Lung (tissue), 11 donors: ENCODE measurements at regions not wholly inside any gene's neighbourhood (a gene's known extent, or its start where the extent isn't known, plus 50 kb on each side); places are given as distances from the start of the nearest gene placed in this dataset.

Source experiments
- ATAC-seq: fragments of 200-7000 bp; cut with Tn5 transposase; one replicate; pipeline ENCODE4 v1.9.1; 2020; ENCODE audit warnings: moderate number of reproducible peaks; ENCODE audit not compliant: insufficient read depth, low FRiP score
- DNase-seq, 3 donors: peaks; one replicate each; pipeline ENCODE4 v3.0.0-alpha.2; 2013 to 2017
- H3K27ac ChIP-seq, 2 donors: one replicate each; pipeline ENCODE4 v1.5.1; 2013; ENCODE audit warnings: mild to moderate bottlenecking in 2 of 2, moderate library complexity in 2 of 2, control low read depth in 1 of 2, inconsistent platforms in 1 of 2, low read depth in 1 of 2, low read length in 1 of 2
- H3K27me3 ChIP-seq, 3 donors: one replicate each; pipeline ENCODE4 v1.5.1; 2013; ENCODE audit warnings: low read length in 2 of 3; ENCODE audit not compliant: control insufficient read depth in 3 of 3, insufficient read depth in 3 of 3
- H3K36me3 ChIP-seq, 4 donors: one replicate each; pipeline ENCODE4 v1.5.1; 2013; ENCODE audit warnings: low read length in 4 of 4, mild to moderate bottlenecking in 1 of 4, moderate library complexity in 1 of 4; ENCODE audit not compliant: control insufficient read depth in 4 of 4, insufficient read depth in 4 of 4
- H3K4me1 ChIP-seq, 5 donors: one replicate each; pipeline ENCODE4 v1.5.1; 2013; ENCODE audit warnings: low read length in 5 of 5, mild to moderate bottlenecking in 2 of 5, moderate library complexity in 1 of 5; ENCODE audit not compliant: control insufficient read depth in 5 of 5, insufficient read depth in 5 of 5
- H3K4me3 ChIP-seq: one replicate; pipeline ENCODE4 v1.5.1; 2013; ENCODE audit warnings: mild to moderate bottlenecking, control low read depth, moderate library complexity
- H3K9ac ChIP-seq, 2 donors: one replicate each; pipeline ENCODE4 v1.5.1; 2013; ENCODE audit warnings: low read length in 2 of 2, control low read depth in 1 of 2; ENCODE audit not compliant: insufficient read depth in 1 of 2
- H3K9me3 ChIP-seq, 4 donors: one replicate each; pipeline ENCODE4 v1.5.1; 2013; ENCODE audit warnings: low read length in 3 of 4, mild to moderate bottlenecking in 1 of 4, moderate library complexity in 1 of 4; ENCODE audit not compliant: control insufficient read depth in 4 of 4, insufficient read depth in 3 of 4
- CTCF ChIP-seq: IDR thresholded peaks from 2 replicates; pipeline ENCODE4 v1.5.1; 2012; ENCODE audit warnings: mild to moderate bottlenecking; ENCODE audit errors: control extremely low read depth, extremely low read depth
- WGBS, 2 donors: extraction: QIAGEN DNeasy Blood & Tissue Kit; methylation state at CpG; one replicate each; pipeline ENCODE4 v1.1.7; 2013; 5-methylcytosine and 5-hydroxymethylcytosine counted together
- donor health status: control.
- donor health status: control.
- donor health status: Bipolar disorder and iron deficiency.
- donor health status: healthy.
- donor health status: DM: yes; HTN: yes; CAD: no.

DNA sequence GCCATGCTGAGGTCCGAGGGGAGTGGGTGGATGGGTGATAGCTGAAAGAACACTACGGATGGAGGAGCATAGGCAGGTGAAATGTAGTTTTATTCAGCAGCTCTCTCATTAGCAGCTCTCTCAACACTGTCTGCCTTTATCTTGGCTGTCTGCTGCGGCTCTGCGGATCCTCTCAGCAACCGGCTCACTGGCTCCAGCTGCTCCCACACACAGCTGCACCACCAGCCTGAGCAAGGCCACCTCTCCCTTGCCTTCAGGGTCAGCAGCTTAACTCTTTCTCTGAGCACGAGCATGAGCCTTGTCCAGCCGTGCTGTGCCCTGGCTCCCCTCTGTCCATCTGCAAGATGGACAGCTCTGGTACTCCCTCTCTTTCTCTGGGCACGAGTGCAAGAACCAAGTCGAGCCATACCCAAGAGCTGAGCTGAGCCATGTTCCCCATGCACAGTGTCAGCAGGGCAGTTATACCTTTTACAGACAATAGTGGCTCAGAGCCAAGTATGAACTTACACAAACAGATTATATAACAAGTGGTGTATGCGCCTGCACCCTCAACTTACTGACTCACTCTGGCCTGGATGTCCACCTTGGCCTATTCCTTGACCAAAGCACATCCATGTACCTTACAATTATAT is 108.5 kb downstream of the MACIR start:
- Histone ChIP-seq H3K9me3 (peaks cover 0 to 5% (median 0%) of the 10 kb centered on the region in 4 donors), H3K36me3 (no peaks in the 10 kb centered on the region), H3K4me1 (peaks cover 0 to 1% (median 0%) of the 10 kb centered on the region in 5 donors), H3K27ac (no peak overlapping the region), H3K4me3 (no peak overlapping the region), H3K27me3 (no peaks in the 10 kb centered on the region), H3K9ac (no peak overlapping the region)
- ATAC-seq (no peak), DNase-seq (no peak)
- TF ChIP-seq CTCF = no peak
- WGBS, 2 donors = 88 to 96% methylated on average over 10 of the region's 10 CpGs

DNA sequence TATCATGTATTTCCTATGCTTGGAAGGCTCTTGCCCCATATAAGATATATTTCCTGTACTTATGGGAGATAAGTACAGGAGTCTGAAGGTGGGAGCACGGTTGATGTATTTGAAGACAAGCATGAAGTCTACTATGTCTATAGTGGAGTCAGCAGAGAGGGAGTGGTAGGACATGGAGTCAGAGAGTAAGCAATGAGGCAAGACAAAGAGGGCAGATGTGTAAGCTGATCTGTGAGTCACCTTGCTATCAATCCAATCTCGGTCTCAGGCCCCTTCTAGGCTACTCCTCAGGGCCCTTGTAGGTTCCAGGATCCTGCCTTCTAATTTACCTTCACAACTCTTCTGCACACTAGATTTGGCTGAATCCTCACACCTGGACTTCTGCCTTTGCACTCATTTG is 105.5 kb downstream of the MACIR start:
- TF ChIP-seq CTCF = no peak
- no peak overlapping the region for H3K27ac ChIP-seq
- no peak for ATAC-seq

GRCh38 chr5:103362211-103362610 is 103.6 kb downstream of the MACIR start:
- H3K27me3 ChIP-seq = no peaks in the 10 kb centered on the region
- ATAC-seq (no peak), DNase-seq (no peak)
- H3K36me3 ChIP-seq = no peaks in the 10 kb centered on the region
- no peak overlapping the region for H3K9ac ChIP-seq
- no peak overlapping the region for H3K27ac ChIP-seq
- 87 to 93% methylated on average over 3 of the region's 3 CpGs for WGBS, 2 donors
- no peak overlapping the region for H3K4me3 ChIP-seq
- H3K9me3 ChIP-seq = peaks cover 0 to 4% (median 0%) of the 10 kb centered on the region in 4 donors
- no peak for TF ChIP-seq CTCF
- H3K4me1 ChIP-seq = peaks cover 0 to 5% (median 0%) of the 10 kb centered on the region in 5 donors

More for the DNA sequence above, 105.5 kb downstream of the MACIR start:
- H3K4me1 ChIP-seq = no peaks in the 10 kb centered on the region
- no peaks in the 10 kb centered on the region for H3K36me3 ChIP-seq
- H3K9me3 ChIP-seq = peaks cover 0 to 5% (median 0%) of the 10 kb centered on the region in 4 donors
- no peak for DNase-seq
- no peak overlapping the region for H3K9ac ChIP-seq
- H3K27me3 ChIP-seq = no peaks in the 10 kb centered on the region
- H3K4me3 ChIP-seq = no peak overlapping the region
- 86 to 97% methylated on average over 2 of the region's 2 CpGs for WGBS, 2 donors

- no peak for TF ChIP-seq CTCF
- Histone ChIP-seq H3K4me1 (peaks cover 0 to 7% (median 0%) of the 10 kb centered on the region in 5 donors), H3K27me3 (no peaks in the 10 kb centered on the region), H3K9me3 (no peaks in the 10 kb centered on the region), H3K36me3 (no peaks in the 10 kb centered on the region), H3K27ac (no peak overlapping the region), H3K4me3 (no peak overlapping the region), H3K9ac (no peak overlapping the region)
- ATAC-seq (no peak), DNase-seq (no peak)
Observed at GRCh38 chr5:103360475-103360874, 101.9 kb downstream of the MACIR start.
